GM12878 (cell line): ENCODE measurements at regions not wholly inside any gene's neighbourhood (a gene's known extent, or its start where the extent isn't known, plus 50 kb on each side); places are given as distances from the start of the nearest gene placed in this dataset.

Experiments used
- ATAC-seq: fragments of 200-7000 bp; cut with Tn5 transposase; 3 replicates; pipeline ENCODE4 v1.9.1; 2020; ENCODE audit warnings: mild to moderate bottlenecking, moderate library complexity
- BruUV-seq: library from RNA; stranded (reverse); fragments of 400-500 nt; replicated peaks from 2 replicates; lab custom pipeline; 2021; lab: Mats Ljungman, UMichigan
- CTCF ChIA-PET: fragments of 300-600 bp; sonication (Branson Sonifier 250); formaldehyde crosslinking; extraction: SDS; loops from one replicate; lab custom pipeline; 2021; ENCODE audit warnings: inconsistent platforms; lab: Yijun Ruan, JAX
- POLR2A ChIA-PET: fragments of 350-600 bp; formaldehyde crosslinking; extraction: SDS; loops from one replicate; lab custom pipeline; 2021; ENCODE audit warnings: inconsistent platforms; lab: Charles Lee
- RAD21 ChIA-PET: fragments of 300-600 bp; sonication (Branson Sonifier 250); formaldehyde crosslinking; loops from one replicate; lab custom pipeline; 2023; ENCODE audit warnings: antibody characterized with exemption; ENCODE audit not compliant: unreplicated experiment; lab: Charles Lee
- SMC1A ChIA-PET: fragments of 300-600 bp; sonication (Branson Sonifier 250); formaldehyde crosslinking; loops from one replicate; lab custom pipeline; 2023; ENCODE audit not compliant: unreplicated experiment, uncharacterized antibody; lab: Charles Lee
- DNase-seq: peaks from one replicate; pipeline ENCODE4 v3.0.0-alpha.2; 2011; ENCODE audit warnings: low read depth, low spot score
- FAIRE-seq: peaks from 3 replicates; lab custom pipeline; 2011; peaks lifted over from hg19 to GRCh38; lab: Jason Lieb, UNC
- H2AFZ ChIP-seq: 2 replicates; pipeline ENCODE4 v1.6.0; 2011; ENCODE audit warnings: low read depth, low read length, control low read depth; ENCODE audit not compliant: control insufficient read depth
- H3K27ac ChIP-seq: 2 replicates; pipeline ENCODE4 v1.5.1; 2011; ENCODE audit warnings: control low read depth; ENCODE audit not compliant: control insufficient read depth, insufficient read depth
- H3K27me3 ChIP-seq, 2 experiments: replicated peaks in 1 of 2; 2 replicates each; pipeline versions ENCODE4 v1.6.0 to v1.6.1; 2011; ENCODE audit warnings: low read length in 1 of 2; ENCODE audit not compliant: control insufficient read depth in 2 of 2, insufficient read depth in 2 of 2
- H3K36me3 ChIP-seq, 2 experiments: 2 replicates each; pipeline ENCODE4 v1.5.1; 2011; ENCODE audit warnings: low read length in 1 of 2; ENCODE audit not compliant: control insufficient read depth in 2 of 2, insufficient read depth in 2 of 2
- H3K4me1 ChIP-seq: 2 replicates; pipeline ENCODE4 v1.6.1; 2011; ENCODE audit warnings: mild to moderate bottlenecking, low read length, moderate library complexity, mixed read lengths; ENCODE audit not compliant: control insufficient read depth, insufficient read depth
- H3K4me2 ChIP-seq: 2 replicates; pipeline ENCODE4 v1.6.0; 2011; ENCODE audit warnings: control low read depth; ENCODE audit not compliant: control insufficient read depth, insufficient read depth
- H3K4me3 ChIP-seq: fragments of 200-600 bp; sonication (generic); 2 replicates; pipeline ENCODE4 v1.5.1; 2016
- H3K79me2 ChIP-seq: 2 replicates; pipeline ENCODE4 v1.6.0; 2011; ENCODE audit warnings: low read length; ENCODE audit not compliant: control insufficient read depth, insufficient read depth
- H3K9ac ChIP-seq: 2 replicates; pipeline ENCODE4 v1.8.0; 2011; ENCODE audit warnings: low read length, control low read depth, mixed read lengths; ENCODE audit not compliant: control insufficient read depth, insufficient read depth
- H3K9me3 ChIP-seq: replicated peaks from 3 replicates; pipeline ENCODE4 v1.5.1; 2011; ENCODE audit warnings: mild to moderate bottlenecking, low read length; ENCODE audit not compliant: control insufficient read depth, insufficient read depth
- H4K20me1 ChIP-seq: 2 replicates; pipeline ENCODE4 v1.6.0; 2011; ENCODE audit not compliant: control insufficient read depth, insufficient read depth
- BCL11A ChIP-seq: IDR thresholded peaks from 2 replicates; pipeline ENCODE4 v1.6.1; 2011; ENCODE audit warnings: low read depth, low read length
- JUNB ChIP-seq: IDR thresholded peaks from 2 replicates; pipeline ENCODE4 v1.6.1; 2016; ENCODE audit warnings: antibody characterized with exemption, mild to moderate bottlenecking
- POLR2A ChIP-seq: IDR thresholded peaks from 2 replicates; pipeline ENCODE4 v1.6.1; 2011; ENCODE audit warnings: low read depth, mild to moderate bottlenecking, low read length
- POU2F2 ChIP-seq: IDR thresholded peaks from 3 replicates; pipeline ENCODE4 v1.6.1; 2011; ENCODE audit warnings: low read depth, mild to moderate bottlenecking, low read length, borderline replicate concordance
- SPI1 ChIP-seq: IDR thresholded peaks from 2 replicates; pipeline ENCODE4 v1.6.1; 2011; ENCODE audit warnings: low read depth, mild to moderate bottlenecking, low read length, moderate library complexity, borderline replicate concordance; ENCODE audit not compliant: insufficient read depth
- SREBF1 ChIP-seq: IDR thresholded peaks from 2 replicates; pipeline ENCODE4 v1.6.1; 2012; ENCODE audit warnings: mild to moderate bottlenecking, low read length
- STAT1 ChIP-seq: fragments of 450-650 bp; conservative IDR thresholded peaks from 2 replicates; pipeline ENCODE4 v1.6.1; 2014; ENCODE audit warnings: antibody characterized with exemption, mild to moderate bottlenecking
- ZNF274 ChIP-seq: IDR thresholded peaks from one replicate; pipeline ENCODE4 v1.8.0; 2011; ENCODE audit not compliant: insufficient read length, insufficient read depth
- ZZZ3 ChIP-seq: IDR thresholded peaks from 2 replicates; pipeline ENCODE4 v1.6.1; 2011; ENCODE audit warnings: low read depth; ENCODE audit not compliant: control insufficient read depth, insufficient read length
- WGBS: methylation state at CpG from one replicate; pipeline ENCODE4 v1.1.6; 2016; ENCODE audit warnings: low lambda C conversion rate; ENCODE audit not compliant: insufficient replicate concordance, insufficient coverage; ENCODE audit errors: missing lambda C conversion rate; 5-methylcytosine and 5-hydroxymethylcytosine counted together
- in situ Hi-C: fragments of 300-500 bp; cut with MboI; formaldehyde crosslinking; loops from 9 replicates; pipeline ENCODE4 v1.14.3; 2018; ENCODE audit warnings: mixed read lengths
- intact Hi-C: fragments of 100-400 bp; cut with micrococcal nuclease; formaldehyde crosslinking; loops from one replicate; pipeline ENCODE4 v1.14.2; 2022; ENCODE audit not compliant: unreplicated experiment
- TF ChIP-seq, protein P1 (sequence below): fragments of 450-650 bp; IDR thresholded peaks from 2 replicates; pipeline ENCODE4 v1.6.1; 2017; ENCODE audit warnings: mild to moderate bottlenecking, moderate library complexity
- TF ChIP-seq, protein P2 (sequence below): fragments of 150-350 bp; IDR thresholded peaks from 2 replicates; pipeline ENCODE4 v1.6.1; 2016; ENCODE audit warnings: low read depth, low read length

DNA sequence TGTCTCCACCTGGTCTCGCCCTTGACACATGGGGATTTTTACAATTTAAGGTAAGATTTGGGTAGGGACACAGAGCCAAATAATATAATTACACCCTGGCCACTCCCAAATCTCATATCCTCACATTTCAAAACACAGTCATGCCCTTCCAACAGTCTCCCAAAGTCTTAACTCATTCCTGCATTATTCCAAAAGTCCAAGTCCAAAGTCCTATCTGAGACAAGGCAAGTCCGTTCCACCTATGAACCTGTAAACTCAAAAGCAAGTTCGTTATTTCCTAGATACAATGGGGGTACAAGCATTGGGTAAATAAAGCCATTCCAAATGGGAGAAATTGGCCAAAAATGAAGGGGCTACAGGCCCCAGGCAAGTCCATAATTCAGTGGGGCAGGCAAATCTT lies 380.8 kb downstream of the CXXC4 start:
- H3K36me3 ChIP-seq, result no peaks in the 10 kb centered on the region
- no peak overlapping the region for H3K9ac ChIP-seq
- no peak overlapping the region for H3K4me3 ChIP-seq
- in situ Hi-C loops (no loop called here), intact Hi-C loops (no loop called here)
- RAD21 ChIA-PET, result no interaction called here
- SMC1A ChIA-PET, result no interaction called here
- FAIRE-seq, result no peak
- CTCF ChIA-PET, result no interaction called here
- no peaks in the 10 kb centered on the region for H4K20me1 ChIP-seq
- H2AFZ ChIP-seq, result no peak overlapping the region
- H3K79me2 ChIP-seq, result no peaks in the 10 kb centered on the region
- POLR2A ChIA-PET, result no interaction called here
- H3K4me1 ChIP-seq, result no peaks in the 10 kb centered on the region
- H3K27ac ChIP-seq, result no peak overlapping the region
- H3K9me3 ChIP-seq, result no peaks in the 10 kb centered on the region; the same call in 2 of the 3 replicates
- ATAC-seq, result no peak
- no peak overlapping the region for H3K4me2 ChIP-seq
- TF ChIP-seq SREBF1, result no peak
- TF ChIP-seq POLR2A, result no peak
- no peak for TF ChIP-seq STAT1
- TF ChIP-seq POU2F2, result no peak
- no peak for TF ChIP-seq ZZZ3
- no peak for TF ChIP-seq JUNB
- TF ChIP-seq BCL11A, result no peak
- no peak for TF ChIP-seq ZNF274
- no peak for TF ChIP-seq SPI1
- H3K27me3 ChIP-seq, result no peaks in the 10 kb centered on the region
- no peak for DNase-seq
- no TSS peak for BruUV-seq
- WGBS, result 2% methylated on average over 3 of the region's 3 CpGs

DNA sequence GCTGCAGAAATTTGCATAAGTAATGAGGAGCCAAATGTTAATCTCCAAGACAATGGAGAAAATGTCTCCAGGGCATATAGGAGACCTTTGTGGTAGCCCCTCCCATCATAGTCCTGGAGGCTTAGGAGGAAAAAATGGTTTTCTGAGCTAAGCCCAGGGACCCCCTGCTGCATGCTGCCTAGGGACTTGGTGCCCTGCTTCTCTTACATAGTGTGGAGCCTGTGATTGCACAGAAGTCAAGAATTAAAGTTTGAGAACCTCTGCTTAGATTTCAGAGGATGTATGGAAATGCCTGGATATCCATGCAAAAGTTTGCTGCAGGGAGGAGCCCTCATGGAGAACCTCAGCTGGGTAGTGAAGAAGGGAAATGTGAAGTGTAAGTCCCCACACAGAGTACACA lies 379.4 kb upstream of the TACR3 start:
- in situ Hi-C loops (no loop called here), intact Hi-C loops (no loop called here)
- Histone ChIP-seq H4K20me1 (no peaks in the 10 kb centered on the region), H3K27ac (no peak overlapping the region), H2AFZ (no peak overlapping the region), H3K4me1 (no peaks in the 10 kb centered on the region), H3K4me3 (no peak overlapping the region), H3K79me2 (no peaks in the 10 kb centered on the region), H3K4me2 (no peak overlapping the region), H3K27me3 (no peaks in the 10 kb centered on the region), H3K36me3 (no peaks in the 10 kb centered on the region), H3K9me3 (peaks cover 7% of the 10 kb centered on the region; the same call in 2 of the 3 replicates), H3K9ac (no peak overlapping the region)
- no peak for DNase-seq
- ChIA-PET RAD21 (no interaction called here), SMC1A (no interaction called here), CTCF (no interaction called here), POLR2A (interaction anchor here (0.5 kb wide), 1 partner anchor 1651 kb away, joined by 3 read pairs; no protein-coding TSS in a partner anchor)
- TF ChIP-seq, protein P1, sequence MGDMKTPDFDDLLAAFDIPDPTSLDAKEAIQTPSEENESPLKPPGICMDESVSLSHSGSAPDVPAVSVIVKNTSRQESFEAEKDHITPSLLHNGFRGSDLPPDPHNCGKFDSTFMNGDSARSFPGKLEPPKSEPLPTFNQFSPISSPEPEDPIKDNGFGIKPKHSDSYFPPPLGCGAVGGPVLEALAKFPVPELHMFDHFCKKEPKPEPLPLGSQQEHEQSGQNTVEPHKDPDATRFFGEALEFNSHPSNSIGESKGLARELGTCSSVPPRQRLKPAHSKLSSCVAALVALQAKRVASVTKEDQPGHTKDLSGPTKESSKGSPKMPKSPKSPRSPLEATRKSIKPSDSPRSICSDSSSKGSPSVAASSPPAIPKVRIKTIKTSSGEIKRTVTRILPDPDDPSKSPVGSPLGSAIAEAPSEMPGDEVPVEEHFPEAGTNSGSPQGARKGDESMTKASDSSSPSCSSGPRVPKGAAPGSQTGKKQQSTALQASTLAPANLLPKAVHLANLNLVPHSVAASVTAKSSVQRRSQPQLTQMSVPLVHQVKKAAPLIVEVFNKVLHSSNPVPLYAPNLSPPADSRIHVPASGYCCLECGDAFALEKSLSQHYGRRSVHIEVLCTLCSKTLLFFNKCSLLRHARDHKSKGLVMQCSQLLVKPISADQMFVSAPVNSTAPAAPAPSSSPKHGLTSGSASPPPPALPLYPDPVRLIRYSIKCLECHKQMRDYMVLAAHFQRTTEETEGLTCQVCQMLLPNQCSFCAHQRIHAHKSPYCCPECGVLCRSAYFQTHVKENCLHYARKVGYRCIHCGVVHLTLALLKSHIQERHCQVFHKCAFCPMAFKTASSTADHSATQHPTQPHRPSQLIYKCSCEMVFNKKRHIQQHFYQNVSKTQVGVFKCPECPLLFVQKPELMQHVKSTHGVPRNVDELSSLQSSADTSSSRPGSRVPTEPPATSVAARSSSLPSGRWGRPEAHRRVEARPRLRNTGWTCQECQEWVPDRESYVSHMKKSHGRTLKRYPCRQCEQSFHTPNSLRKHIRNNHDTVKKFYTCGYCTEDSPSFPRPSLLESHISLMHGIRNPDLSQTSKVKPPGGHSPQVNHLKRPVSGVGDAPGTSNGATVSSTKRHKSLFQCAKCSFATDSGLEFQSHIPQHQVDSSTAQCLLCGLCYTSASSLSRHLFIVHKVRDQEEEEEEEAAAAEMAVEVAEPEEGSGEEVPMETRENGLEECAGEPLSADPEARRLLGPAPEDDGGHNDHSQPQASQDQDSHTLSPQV, result no peak
- TF ChIP-seq, protein P2, sequence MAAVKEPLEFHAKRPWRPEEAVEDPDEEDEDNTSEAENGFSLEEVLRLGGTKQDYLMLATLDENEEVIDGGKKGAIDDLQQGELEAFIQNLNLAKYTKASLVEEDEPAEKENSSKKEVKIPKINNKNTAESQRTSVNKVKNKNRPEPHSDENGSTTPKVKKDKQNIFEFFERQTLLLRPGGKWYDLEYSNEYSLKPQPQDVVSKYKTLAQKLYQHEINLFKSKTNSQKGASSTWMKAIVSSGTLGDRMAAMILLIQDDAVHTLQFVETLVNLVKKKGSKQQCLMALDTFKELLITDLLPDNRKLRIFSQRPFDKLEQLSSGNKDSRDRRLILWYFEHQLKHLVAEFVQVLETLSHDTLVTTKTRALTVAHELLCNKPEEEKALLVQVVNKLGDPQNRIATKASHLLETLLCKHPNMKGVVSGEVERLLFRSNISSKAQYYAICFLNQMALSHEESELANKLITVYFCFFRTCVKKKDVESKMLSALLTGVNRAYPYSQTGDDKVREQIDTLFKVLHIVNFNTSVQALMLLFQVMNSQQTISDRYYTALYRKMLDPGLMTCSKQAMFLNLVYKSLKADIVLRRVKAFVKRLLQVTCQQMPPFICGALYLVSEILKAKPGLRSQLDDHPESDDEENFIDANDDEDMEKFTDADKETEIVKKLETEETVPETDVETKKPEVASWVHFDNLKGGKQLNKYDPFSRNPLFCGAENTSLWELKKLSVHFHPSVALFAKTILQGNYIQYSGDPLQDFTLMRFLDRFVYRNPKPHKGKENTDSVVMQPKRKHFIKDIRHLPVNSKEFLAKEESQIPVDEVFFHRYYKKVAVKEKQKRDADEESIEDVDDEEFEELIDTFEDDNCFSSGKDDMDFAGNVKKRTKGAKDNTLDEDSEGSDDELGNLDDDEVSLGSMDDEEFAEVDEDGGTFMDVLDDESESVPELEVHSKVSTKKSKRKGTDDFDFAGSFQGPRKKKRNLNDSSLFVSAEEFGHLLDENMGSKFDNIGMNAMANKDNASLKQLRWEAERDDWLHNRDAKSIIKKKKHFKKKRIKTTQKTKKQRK, result no peak
- BruUV-seq, result no TSS peak
- ATAC-seq, result no peak
- FAIRE-seq, result no peak
